ENCODE measurements at regions not wholly inside any gene's neighbourhood (a gene's known extent, or its start where the extent isn't known, plus 50 kb on each side); places are given as distances from the start of the nearest gene placed in this dataset.

DNA sequence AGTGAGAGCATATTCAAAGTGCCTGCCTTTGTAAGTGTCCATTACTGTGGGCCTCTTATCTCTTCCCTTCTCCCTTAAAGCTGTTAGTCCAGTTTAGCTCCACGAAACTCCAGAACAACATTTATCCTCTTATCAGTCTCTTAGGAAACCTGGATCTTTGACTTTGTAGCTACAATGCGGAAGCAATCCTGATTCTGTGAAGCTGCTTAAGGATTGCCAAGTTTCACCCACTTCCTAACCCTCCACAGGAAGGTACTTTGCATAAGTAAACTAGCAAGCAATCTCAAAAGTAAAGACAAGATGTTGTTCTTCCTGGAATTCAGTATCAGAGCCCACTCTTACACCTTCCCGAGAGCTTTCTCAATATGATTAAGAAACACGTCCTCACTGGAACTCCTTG lies 164.9 kb upstream of the USP25 start:
- Histone ChIP-seq H2AFZ (ENCODE audit: low read depth, low read length) (no peak overlapping the region), H3K4me2 (ENCODE audit: insufficient read depth, low read length) (no peak overlapping the region), H3K4me1 (replicated peaks in 1 of 2; ENCODE audit: control insufficient read depth in 2 of 2, insufficient read depth in 2 of 2, low read length in 2 of 2) (no peaks in the 10 kb centered on the region), H3K9me3 (replicated peaks; ENCODE audit: control insufficient read depth, insufficient read depth, low read depth, low read length) (no peaks in the 10 kb centered on the region), H3K36me3 (ENCODE audit: control insufficient read depth, insufficient read depth, low read length) (no peaks in the 10 kb centered on the region), H3K79me2 (ENCODE audit: control insufficient read depth, insufficient read depth, low read length) (no peaks in the 10 kb centered on the region), H3K27ac (ENCODE audit: extremely low read depth, low read depth, low read length) (no peak overlapping the region), H3K9ac (ENCODE audit: insufficient read depth in 1 of 2, low read depth in 2 of 2, low read length in 2 of 2) (no peak overlapping the region), H4K20me1 (replicated peaks; ENCODE audit: control insufficient read depth, insufficient read depth, low read length) (no peaks in the 10 kb centered on the region), H3K4me3 (no peak overlapping the region), H3K27me3 (ENCODE audit: control insufficient read depth in 2 of 2, insufficient read depth in 2 of 2, low read length in 2 of 2) (no peaks in the 10 kb centered on the region; a peak in 1 of 5 replicates), H3K9me1 (ENCODE audit: control insufficient read depth, insufficient read depth, low read length) (no peaks in the 10 kb centered on the region)
- DNase-seq (ENCODE audit: extremely low read depth in 1 of 4, low spot score in 3 of 4) (no peak), ATAC-seq (no peak), FAIRE-seq (no peak)
- intact Hi-C loops (cut with micrococcal nuclease) (no loop called here), in situ Hi-C loops (cut with MboI) (no loop called here)
- POLR2A ChIA-PET: no interaction called here
- CTCF ChIA-PET (ENCODE audit: low intra/inter-chr PET ratio): no interaction called here
- TF ChIP-seq NFRKB (IDR thresholded peaks at IDR 0.05; ENCODE audit: low read depth): no peak
- TF ChIP-seq NFE2 (IDR thresholded peaks at IDR 0.05; ENCODE audit: low read depth): no peak
- TF ChIP-seq GATAD2A (IDR thresholded peaks at IDR 0.05): no peak
- BruUV-seq (replicated peaks): no TSS peak
- 7% methylated on average over 4 of the region's 4 CpGs for WGBS (ENCODE audit: insufficient coverage, low coverage, missing lambda C conversion rate)

DNA sequence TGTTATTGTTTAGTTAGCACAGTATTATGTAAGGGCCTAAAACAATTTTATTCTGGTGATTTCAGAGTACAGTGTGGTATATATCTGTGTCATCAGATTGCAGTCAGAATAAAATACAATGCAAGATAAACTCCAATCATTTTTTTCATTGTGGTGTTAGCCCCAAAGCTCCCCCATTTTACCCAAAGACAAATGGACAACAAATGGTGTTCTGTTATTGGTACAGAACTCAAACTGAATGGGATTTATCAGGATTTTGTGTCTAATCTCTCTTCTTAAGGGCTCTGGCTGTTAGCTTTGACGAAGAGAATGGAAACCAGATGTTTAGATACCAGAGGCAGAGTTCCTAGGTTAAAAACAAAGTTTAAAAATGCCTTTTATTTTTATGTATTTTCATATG lies 163.1 kb upstream of the USP25 start:
- H3K4me2 ChIP-seq (ENCODE audit: insufficient read depth, low read length): no peak overlapping the region
- ATAC-seq: no peak
- no peaks in the 10 kb centered on the region; a peak in 1 of 5 replicates for H3K27me3 ChIP-seq (ENCODE audit: control insufficient read depth in 2 of 2, insufficient read depth in 2 of 2, low read length in 2 of 2)
- no peak overlapping the region for H3K9ac ChIP-seq (ENCODE audit: insufficient read depth in 1 of 2, low read depth in 2 of 2, low read length in 2 of 2)
- no peak for DNase-seq (ENCODE audit: extremely low read depth in 1 of 4, low spot score in 3 of 4)
- no peak for FAIRE-seq
- intact Hi-C loops (cut with micrococcal nuclease) (no loop called here), in situ Hi-C loops (cut with MboI) (no loop called here)
- 0% methylated on average over 1 of the region's 1 CpG for WGBS (ENCODE audit: insufficient coverage, low coverage, missing lambda C conversion rate)
- no peak overlapping the region for H3K4me3 ChIP-seq
- H3K9me1 ChIP-seq (ENCODE audit: control insufficient read depth, insufficient read depth, low read length): no peaks in the 10 kb centered on the region
- no peaks in the 10 kb centered on the region for H3K79me2 ChIP-seq (ENCODE audit: control insufficient read depth, insufficient read depth, low read length)
- ChIA-PET CTCF (ENCODE audit: low intra/inter-chr PET ratio) (no interaction called here), POLR2A (no interaction called here)
- BruUV-seq (replicated peaks): no TSS peak
- no peak overlapping the region for H2AFZ ChIP-seq (ENCODE audit: low read depth, low read length)
- H3K4me1 ChIP-seq (replicated peaks in 1 of 2; ENCODE audit: control insufficient read depth in 2 of 2, insufficient read depth in 2 of 2, low read length in 2 of 2): no peaks in the 10 kb centered on the region
- H3K9me3 ChIP-seq (replicated peaks; ENCODE audit: control insufficient read depth, insufficient read depth, low read depth, low read length): no peaks in the 10 kb centered on the region
- H4K20me1 ChIP-seq (replicated peaks; ENCODE audit: control insufficient read depth, insufficient read depth, low read length): no peaks in the 10 kb centered on the region
- H3K27ac ChIP-seq (ENCODE audit: extremely low read depth, low read depth, low read length): no peak overlapping the region
- no peaks in the 10 kb centered on the region for H3K36me3 ChIP-seq (ENCODE audit: control insufficient read depth, insufficient read depth, low read length)
- no peak for TF ChIP-seq FOXK1 (CRISPR knock-in tag; IDR thresholded peaks at IDR 0.05; ENCODE audit: borderline replicate concordance)
- TF ChIP-seq NFIX (CRISPR knock-in tag; IDR thresholded peaks at IDR 0.05; ENCODE audit: low read depth): no peak
- no peak for TF ChIP-seq PTRF (tag; IDR thresholded peaks at IDR 0.05)
- no peak for TF ChIP-seq TOE1 (IDR thresholded peaks at IDR 0.05; ENCODE audit: borderline replicate concordance)
- no peak for TF ChIP-seq TOE1 (CRISPR knock-in tag; IDR thresholded peaks at IDR 0.05; ENCODE audit: borderline replicate concordance, low read depth)
- TF ChIP-seq, protein P1, sequence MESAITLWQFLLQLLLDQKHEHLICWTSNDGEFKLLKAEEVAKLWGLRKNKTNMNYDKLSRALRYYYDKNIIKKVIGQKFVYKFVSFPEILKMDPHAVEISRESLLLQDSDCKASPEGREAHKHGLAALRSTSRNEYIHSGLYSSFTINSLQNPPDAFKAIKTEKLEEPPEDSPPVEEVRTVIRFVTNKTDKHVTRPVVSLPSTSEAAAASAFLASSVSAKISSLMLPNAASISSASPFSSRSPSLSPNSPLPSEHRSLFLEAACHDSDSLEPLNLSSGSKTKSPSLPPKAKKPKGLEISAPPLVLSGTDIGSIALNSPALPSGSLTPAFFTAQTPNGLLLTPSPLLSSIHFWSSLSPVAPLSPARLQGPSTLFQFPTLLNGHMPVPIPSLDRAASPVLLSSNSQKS (CRISPR knock-in tag; IDR thresholded peaks at IDR 0.05): no peak
- TF ChIP-seq, protein P2, sequence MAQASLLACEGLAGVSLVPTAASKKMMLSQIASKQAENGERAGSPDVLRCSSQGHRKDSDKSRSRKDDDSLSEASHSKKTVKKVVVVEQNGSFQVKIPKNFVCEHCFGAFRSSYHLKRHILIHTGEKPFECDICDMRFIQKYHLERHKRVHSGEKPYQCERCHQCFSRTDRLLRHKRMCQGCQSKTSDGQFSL (CRISPR knock-in tag; IDR thresholded peaks at IDR 0.05): no peak
- TF ChIP-seq, protein P2 (tag; IDR thresholded peaks at IDR 0.05): no peak
- TF ChIP-seq, protein P3, sequence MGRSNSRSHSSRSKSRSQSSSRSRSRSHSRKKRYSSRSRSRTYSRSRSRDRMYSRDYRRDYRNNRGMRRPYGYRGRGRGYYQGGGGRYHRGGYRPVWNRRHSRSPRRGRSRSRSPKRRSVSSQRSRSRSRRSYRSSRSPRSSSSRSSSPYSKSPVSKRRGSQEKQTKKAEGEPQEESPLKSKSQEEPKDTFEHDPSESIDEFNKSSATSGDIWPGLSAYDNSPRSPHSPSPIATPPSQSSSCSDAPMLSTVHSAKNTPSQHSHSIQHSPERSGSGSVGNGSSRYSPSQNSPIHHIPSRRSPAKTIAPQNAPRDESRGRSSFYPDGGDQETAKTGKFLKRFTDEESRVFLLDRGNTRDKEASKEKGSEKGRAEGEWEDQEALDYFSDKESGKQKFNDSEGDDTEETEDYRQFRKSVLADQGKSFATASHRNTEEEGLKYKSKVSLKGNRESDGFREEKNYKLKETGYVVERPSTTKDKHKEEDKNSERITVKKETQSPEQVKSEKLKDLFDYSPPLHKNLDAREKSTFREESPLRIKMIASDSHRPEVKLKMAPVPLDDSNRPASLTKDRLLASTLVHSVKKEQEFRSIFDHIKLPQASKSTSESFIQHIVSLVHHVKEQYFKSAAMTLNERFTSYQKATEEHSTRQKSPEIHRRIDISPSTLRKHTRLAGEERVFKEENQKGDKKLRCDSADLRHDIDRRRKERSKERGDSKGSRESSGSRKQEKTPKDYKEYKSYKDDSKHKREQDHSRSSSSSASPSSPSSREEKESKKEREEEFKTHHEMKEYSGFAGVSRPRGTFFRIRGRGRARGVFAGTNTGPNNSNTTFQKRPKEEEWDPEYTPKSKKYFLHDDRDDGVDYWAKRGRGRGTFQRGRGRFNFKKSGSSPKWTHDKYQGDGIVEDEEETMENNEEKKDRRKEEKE (IDR thresholded peaks at IDR 0.05; ENCODE audit: borderline replicate concordance in 1 of 2, control insufficient read depth in 1 of 2, low read depth in 2 of 2, low read length in 1 of 2): no peak
